ENCODE measurements at regions not wholly inside any gene's neighbourhood (a gene's known extent, or its start where the extent isn't known, plus 50 kb on each side); places are given as distances from the start of the nearest gene placed in this dataset.

DNA sequence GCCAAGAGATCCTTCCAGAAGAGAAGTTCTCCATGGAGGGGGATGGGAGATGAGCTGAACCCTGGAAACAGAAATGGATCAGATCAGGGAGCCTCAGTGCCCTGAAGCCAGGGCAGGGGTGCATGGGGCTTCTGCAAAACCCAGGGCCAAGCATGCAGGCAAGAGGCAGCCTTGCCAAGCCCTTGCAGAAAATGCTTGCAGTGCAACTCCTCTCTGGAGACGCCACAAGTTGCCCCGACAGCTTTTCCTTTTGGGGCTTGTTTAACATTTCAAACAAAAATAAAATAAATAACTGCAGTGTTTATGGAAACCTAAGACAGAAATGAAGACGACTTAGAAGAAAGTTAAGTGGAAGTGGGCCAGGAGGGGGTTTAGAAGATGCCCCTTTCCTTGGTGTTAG lies 177.5 kb upstream of the TNP1 start:
- Histone ChIP-seq H3K9me3 (replicated peaks in 1 of 11) (peaks cover 11 to 17% (median 12%) of the 10 kb centered on the region in 11 experiments), H3K27me3 (no peaks in the 10 kb centered on the region)
- no peak for TF ChIP-seq Cebpa-rat (IDR thresholded peaks at IDR 0.05)

DNA sequence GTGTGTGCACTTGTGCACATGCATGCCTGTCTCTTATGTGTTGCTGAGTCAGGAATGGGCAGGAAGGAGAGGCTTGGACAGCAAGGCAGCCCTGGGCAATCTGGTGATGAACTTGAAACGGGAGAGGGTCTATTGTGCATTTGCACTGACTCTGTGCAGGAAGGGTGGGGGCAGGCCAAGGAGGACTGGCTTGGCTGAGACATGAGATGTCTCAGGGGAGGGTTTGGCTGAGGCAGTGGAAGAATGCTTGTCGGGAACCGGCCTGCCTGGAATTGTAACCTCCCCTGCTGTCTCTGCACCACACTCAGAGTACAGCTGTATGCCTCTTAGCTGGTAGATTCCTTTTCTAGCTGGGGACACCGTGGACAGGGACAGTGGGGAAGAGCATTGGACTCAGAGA lies 176.1 kb upstream of the TNP1 start:
- Histone ChIP-seq H3K9me3 (replicated peaks in 1 of 11) (peaks cover 0 to 3% (median 0%) of the 10 kb centered on the region in 11 experiments; a peak in 2 of 22 replicates), H3K27ac (no peak overlapping the region), H3K4me1 (peaks cover 0 to 21% (median 10%) of the 10 kb centered on the region in 10 experiments; a peak in 13 of 20 replicates), H3K27me3 (no peaks in the 10 kb centered on the region), H3K36me3 (no peaks in the 10 kb centered on the region), H3K4me3 (no peak overlapping the region), H3K9ac (no peak overlapping the region), H3K4me2 (no peak overlapping the region), H4K20me1 (no peaks in the 10 kb centered on the region; a peak in 1 of 22 replicates)
- no peak for TF ChIP-seq Cebpa-rat (IDR thresholded peaks at IDR 0.05)

More for the DNA sequence above, 177.5 kb upstream of the TNP1 start:
- H3K4me1 ChIP-seq: peaks cover 0 to 21% (median 10%) of the 10 kb centered on the region in 10 experiments; a peak in 13 of 20 replicates
- no peak overlapping the region for H3K9ac ChIP-seq
- H3K27ac ChIP-seq: no peak overlapping the region
- H3K4me3 ChIP-seq: no peak overlapping the region
- H3K4me2 ChIP-seq: no peak overlapping the region
- H3K36me3 ChIP-seq: no peaks in the 10 kb centered on the region
- no peaks in the 10 kb centered on the region; a peak in 1 of 22 replicates for H4K20me1 ChIP-seq

GRCh38 chr2:217033186-217033585 lies 173.3 kb upstream of the TNP1 start:
- H4K20me1 ChIP-seq: no peaks in the 10 kb centered on the region; a peak in 1 of 22 replicates
- H3K27ac ChIP-seq: no peak overlapping the region
- no peak overlapping the region for H3K4me3 ChIP-seq
- H3K9me3 ChIP-seq (replicated peaks in 1 of 11): no peaks in the 10 kb centered on the region
- H3K4me2 ChIP-seq: peak overlapping the region in 8 of 11 experiments; percentile 56 to 65 (median 61); a peak in 16 of 22 replicates
- TF ChIP-seq Cebpa-rat (IDR thresholded peaks at IDR 0.05): no peak
- peaks cover 0 to 13% (median 10%) of the 10 kb centered on the region in 10 experiments; a peak in 13 of 20 replicates for H3K4me1 ChIP-seq
- H3K27me3 ChIP-seq: no peaks in the 10 kb centered on the region
- no peak overlapping the region for H3K9ac ChIP-seq
- H3K36me3 ChIP-seq: no peaks in the 10 kb centered on the region

DNA sequence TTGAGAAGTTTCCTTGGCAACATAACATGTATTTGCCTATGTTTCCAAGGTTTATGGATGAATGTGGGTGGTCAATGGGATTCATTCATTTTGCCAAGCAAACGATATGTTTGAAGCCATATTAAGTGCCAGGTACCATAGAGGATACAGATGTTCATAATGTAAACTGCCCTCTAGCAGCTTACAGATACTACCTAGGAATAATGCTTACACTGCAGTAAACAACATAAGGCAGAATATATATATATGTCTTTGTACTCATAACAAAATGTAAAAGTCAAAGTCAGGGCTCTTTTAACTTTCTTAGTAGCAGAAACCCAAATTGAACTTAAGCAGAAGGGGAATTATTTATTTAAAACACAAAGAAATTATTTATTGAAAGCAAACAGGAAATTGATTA lies 171.6 kb upstream of the TNP1 start:
- Histone ChIP-seq H3K4me2 (no peak overlapping the region), H3K27ac (no peak overlapping the region), H3K36me3 (no peaks in the 10 kb centered on the region), H3K4me1 (peaks cover 0 to 13% (median 10%) of the 10 kb centered on the region in 10 experiments; a peak in 13 of 20 replicates), H4K20me1 (no peaks in the 10 kb centered on the region; a peak in 1 of 22 replicates), H3K27me3 (no peaks in the 10 kb centered on the region), H3K9ac (no peak overlapping the region), H3K4me3 (no peak overlapping the region), H3K9me3 (replicated peaks in 1 of 11) (no peaks in the 10 kb centered on the region)
- TF ChIP-seq Cebpa-rat (IDR thresholded peaks at IDR 0.05): no peak

DNA sequence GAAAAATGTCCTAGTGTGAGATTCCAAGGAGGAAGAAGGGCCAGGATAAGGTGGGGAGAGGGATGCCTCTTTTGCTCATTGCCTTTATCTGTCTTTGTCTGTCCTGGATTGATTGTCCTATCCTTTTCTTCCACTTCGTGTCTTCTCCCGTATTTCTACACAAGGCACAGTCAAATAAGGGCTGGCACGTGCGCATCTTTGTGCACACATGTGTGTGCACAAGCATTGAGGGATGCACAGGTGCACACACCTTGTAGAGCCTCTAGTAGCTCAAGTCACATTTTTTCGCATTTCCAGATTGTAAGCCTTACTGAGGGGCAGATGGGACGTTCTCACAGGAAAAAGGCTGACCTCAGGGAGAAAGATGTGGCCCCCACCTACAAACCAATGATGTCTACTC lies 170.2 kb upstream of the TNP1 start:
- H3K4me1 ChIP-seq: peaks cover 0 to 13% (median 10%) of the 10 kb centered on the region in 10 experiments; a peak in 13 of 20 replicates
- H3K4me2 ChIP-seq: no peak overlapping the region
- no peaks in the 10 kb centered on the region for H4K20me1 ChIP-seq
- H3K27me3 ChIP-seq: no peaks in the 10 kb centered on the region
- H3K9ac ChIP-seq: no peak overlapping the region
- no peak overlapping the region for H3K27ac ChIP-seq
- no peaks in the 10 kb centered on the region for H3K36me3 ChIP-seq
- no peaks in the 10 kb centered on the region for H3K9me3 ChIP-seq (replicated peaks in 1 of 11)
- TF ChIP-seq Cebpa-rat (IDR thresholded peaks at IDR 0.05): no peak
- H3K4me3 ChIP-seq: no peak overlapping the region

GRCh38 chr2:217028128-217028527 lies 168.3 kb upstream of the TNP1 start:
- H3K27me3 ChIP-seq: no peaks in the 10 kb centered on the region
- peaks cover 0 to 7% (median 3%) of the 10 kb centered on the region in 10 experiments; a peak in 13 of 20 replicates for H3K4me1 ChIP-seq
- H3K4me3 ChIP-seq: no peak overlapping the region
- H4K20me1 ChIP-seq: no peaks in the 10 kb centered on the region
- H3K27ac ChIP-seq: no peak overlapping the region
- H3K9me3 ChIP-seq (replicated peaks in 1 of 11): no peaks in the 10 kb centered on the region
- no peak overlapping the region for H3K9ac ChIP-seq
- TF ChIP-seq Cebpa-rat (IDR thresholded peaks at IDR 0.05): no peak
- H3K36me3 ChIP-seq: no peaks in the 10 kb centered on the region
- no peak overlapping the region for H3K4me2 ChIP-seq

- TF ChIP-seq Cebpa-rat (IDR thresholded peaks at IDR 0.05): no peak
- no peak overlapping the region for H3K9ac ChIP-seq
- no peak overlapping the region for H3K27ac ChIP-seq
- H3K36me3 ChIP-seq: no peaks in the 10 kb centered on the region
- no peak overlapping the region for H3K4me3 ChIP-seq
- H3K4me2 ChIP-seq: no peak overlapping the region
- no peaks in the 10 kb centered on the region; a peak in 1 of 20 replicates for H3K4me1 ChIP-seq
- no peaks in the 10 kb centered on the region for H3K9me3 ChIP-seq (replicated peaks in 1 of 11)
- no peaks in the 10 kb centered on the region for H4K20me1 ChIP-seq
- no peaks in the 10 kb centered on the region for H3K27me3 ChIP-seq
Observed at GRCh38 chr2:217027414-217027813, 167.6 kb upstream of the TNP1 start.

GRCh38 chr2:217026569-217026968 lies 166.7 kb upstream of the TNP1 start:
- Histone ChIP-seq H3K4me1 (no peaks in the 10 kb centered on the region), H4K20me1 (no peaks in the 10 kb centered on the region), H3K27me3 (no peaks in the 10 kb centered on the region), H3K9ac (no peak overlapping the region), H3K4me3 (no peak overlapping the region), H3K36me3 (no peaks in the 10 kb centered on the region), H3K4me2 (no peak overlapping the region), H3K27ac (no peak overlapping the region), H3K9me3 (replicated peaks in 1 of 11) (no peaks in the 10 kb centered on the region)
- TF ChIP-seq Cebpa-rat (IDR thresholded peaks at IDR 0.05): no peak

GRCh38 chr2:217026161-217026560 lies 166.3 kb upstream of the TNP1 start:
- Histone ChIP-seq H3K4me3 (no peak overlapping the region), H3K9me3 (replicated peaks in 1 of 11) (no peaks in the 10 kb centered on the region), H3K27ac (no peak overlapping the region), H3K36me3 (no peaks in the 10 kb centered on the region), H3K27me3 (no peaks in the 10 kb centered on the region), H3K9ac (no peak overlapping the region), H3K4me1 (no peaks in the 10 kb centered on the region), H4K20me1 (no peaks in the 10 kb centered on the region), H3K4me2 (no peak overlapping the region)
- TF ChIP-seq Cebpa-rat (IDR thresholded peaks at IDR 0.05): no peak

DNA sequence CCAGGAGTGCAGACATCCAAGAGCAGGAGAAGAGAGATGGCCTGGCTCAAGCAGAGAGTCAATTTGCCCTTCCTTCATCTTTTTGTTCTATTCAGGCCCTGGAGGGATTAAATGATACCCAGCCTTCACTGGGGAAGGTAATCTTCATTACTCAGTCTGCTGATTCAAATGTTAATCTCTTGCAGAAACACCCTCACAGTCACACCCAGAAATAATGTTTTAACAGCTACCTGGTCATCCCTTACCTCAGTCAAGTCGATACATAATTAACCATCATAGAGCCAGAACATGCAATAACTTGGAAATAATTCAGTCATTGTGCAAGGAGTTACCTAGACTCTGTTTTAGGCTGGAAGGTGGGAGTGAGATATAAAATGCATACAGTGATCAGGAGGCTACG lies 163.7 kb upstream of the TNP1 start:
- H4K20me1 ChIP-seq: no peaks in the 10 kb centered on the region
- H3K9ac ChIP-seq: no peak overlapping the region
- TF ChIP-seq Cebpa-rat (IDR thresholded peaks at IDR 0.05): no peak
- H3K27ac ChIP-seq: no peak overlapping the region
- H3K36me3 ChIP-seq: no peaks in the 10 kb centered on the region
- H3K4me3 ChIP-seq: no peak overlapping the region
- H3K4me1 ChIP-seq: no peaks in the 10 kb centered on the region
- no peak overlapping the region for H3K4me2 ChIP-seq
- H3K9me3 ChIP-seq (replicated peaks in 1 of 11): no peaks in the 10 kb centered on the region
- no peaks in the 10 kb centered on the region for H3K27me3 ChIP-seq

Measured in BLaER1 treated with 17β-estradiol and CSF1 and Interleukin-3, amounts not matched to agents 10 nM and 100 nM (cell line).